ENCODE measurements at regions not wholly inside any gene's neighbourhood (a gene's known extent, or its start where the extent isn't known, plus 50 kb on each side); places are given as distances from the start of the nearest gene placed in this dataset.

DNA sequence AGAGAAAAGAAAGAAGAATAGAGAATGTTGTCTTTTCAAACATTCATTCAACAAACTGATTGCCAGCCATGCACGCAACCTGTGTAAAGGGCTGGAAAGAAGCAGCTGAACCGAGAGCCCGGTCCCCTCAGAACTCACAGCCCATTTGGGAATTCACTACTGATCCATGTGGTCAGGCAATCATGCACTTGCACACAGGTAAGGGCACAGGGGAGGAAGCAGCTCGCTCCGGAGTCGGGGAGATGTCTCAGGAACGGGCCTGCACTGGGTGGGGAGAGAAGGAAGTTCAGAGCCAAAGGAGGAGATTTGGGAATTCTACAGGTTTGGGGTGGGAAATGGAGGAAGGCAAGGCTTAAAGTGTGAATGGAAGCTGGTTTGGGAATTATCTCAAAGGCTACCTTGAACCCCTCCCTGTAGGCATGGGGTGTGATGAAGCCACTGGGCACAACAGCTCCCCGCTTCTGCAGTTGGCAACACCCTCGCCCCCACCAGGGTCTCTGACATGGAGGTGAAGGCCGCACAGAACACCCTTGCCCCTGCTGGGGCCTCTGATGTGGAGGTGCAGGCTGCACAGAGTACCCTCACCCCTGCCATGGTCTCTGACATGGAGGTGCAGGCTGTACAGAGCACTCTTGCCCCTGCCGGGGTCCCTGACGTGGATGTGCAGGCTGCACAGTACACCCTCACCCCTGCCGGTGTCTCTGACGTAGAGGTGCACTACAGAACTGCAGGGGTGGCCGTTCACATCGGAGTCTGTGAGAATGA lies 194.4 kb upstream of the RNF32 start:
- DNase-seq: no peak

GRCh38 chr7:156442516-156442915 lies 198.1 kb upstream of the RNF32 start:
- DNase-seq: no peak

- no peak for DNase-seq
Observed at GRCh38 chr7:156440456-156440855, 200.1 kb upstream of the RNF32 start.

DNA sequence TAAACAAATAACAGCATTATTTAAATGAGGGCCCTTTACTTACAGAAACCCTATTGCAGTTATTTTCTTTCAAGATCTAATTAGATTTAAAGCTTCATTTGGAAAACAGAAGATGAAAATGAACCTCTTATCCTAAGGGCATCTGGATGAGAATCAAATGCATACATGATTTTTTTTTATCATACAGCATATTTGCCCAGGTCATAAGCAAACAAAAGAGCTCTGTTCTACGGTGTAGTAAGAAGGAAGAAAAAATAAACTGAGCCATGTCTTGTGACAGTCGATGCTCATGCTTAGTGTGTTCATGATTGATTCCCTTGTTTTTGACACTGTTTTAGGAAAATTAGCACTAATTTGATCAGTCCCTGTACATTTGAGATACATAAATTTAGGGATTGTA lies 202.6 kb upstream of the RNF32 start:
- no peak for DNase-seq

- no peak for DNase-seq
Observed at GRCh38 chr7:156437021-156437614, 203.5 kb upstream of the RNF32 start.

GRCh38 chr7:156435486-156436231 lies 204.9 kb upstream of the RNF32 start:
- DNase-seq: no peak

DNA sequence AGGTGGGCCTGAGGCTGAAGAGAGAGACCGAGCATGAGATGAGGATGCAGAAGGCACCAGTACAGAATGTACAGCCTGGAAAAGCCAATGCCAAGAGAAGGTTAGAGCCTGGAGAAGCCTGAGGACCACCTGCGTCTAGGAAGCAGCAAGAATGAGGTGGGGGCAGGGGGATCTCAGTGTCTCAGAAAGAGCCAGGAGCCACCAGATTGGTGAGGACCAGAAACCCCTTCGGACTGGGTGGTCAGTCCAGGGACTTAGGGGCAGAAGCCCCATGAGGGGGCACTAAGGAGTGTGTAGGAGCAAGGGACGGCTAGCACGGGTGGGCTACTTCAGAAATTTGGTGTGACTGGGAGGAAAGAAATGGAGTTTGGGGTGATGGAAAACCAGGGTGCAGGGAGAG lies 205.9 kb upstream of the RNF32 start:
- DNase-seq: no peak

DNA sequence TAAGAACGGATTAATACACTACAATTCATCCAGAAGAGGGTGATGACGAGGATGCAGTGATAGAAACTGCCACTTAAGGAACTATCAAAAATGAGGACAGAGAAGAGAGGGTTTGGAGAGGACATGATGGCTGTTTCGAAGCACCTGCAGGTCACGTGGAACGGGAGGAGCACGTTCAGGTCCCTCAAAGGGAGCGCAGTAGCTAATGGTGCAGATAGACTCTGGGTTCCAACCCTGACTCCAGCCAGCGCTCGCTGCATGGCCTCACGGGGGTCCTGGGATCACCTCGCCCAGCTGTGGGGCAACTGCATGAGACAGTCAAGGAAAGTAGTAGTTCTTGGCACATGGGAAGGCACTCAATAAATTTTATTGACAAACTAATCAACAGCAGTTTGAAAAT lies 208.6 kb upstream of the RNF32 start:
- DNase-seq: no peak

GRCh38 chr7:156430109-156430508 lies 210.5 kb upstream of the RNF32 start:
- no peak for DNase-seq

DNA sequence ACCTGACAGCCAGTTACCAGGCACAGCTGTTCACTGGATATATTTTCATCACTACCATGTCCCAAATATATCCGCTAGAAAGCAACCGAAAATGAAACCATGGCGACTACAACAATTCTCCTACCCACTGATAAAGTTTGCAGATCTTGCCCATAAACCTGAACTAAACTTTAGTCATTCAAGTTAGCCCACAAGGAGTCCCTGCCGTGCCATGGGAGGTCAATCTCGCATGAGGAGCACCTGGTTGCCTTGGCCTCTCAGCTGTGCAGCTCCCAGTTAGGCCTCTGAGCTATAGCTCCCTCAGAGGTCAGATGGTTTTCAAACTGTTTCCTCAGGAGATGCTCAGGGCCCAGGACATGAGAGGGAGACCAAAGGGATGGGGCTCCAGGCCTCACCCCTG lies 211.1 kb upstream of the RNF32 start:
- no peak for DNase-seq

DNA sequence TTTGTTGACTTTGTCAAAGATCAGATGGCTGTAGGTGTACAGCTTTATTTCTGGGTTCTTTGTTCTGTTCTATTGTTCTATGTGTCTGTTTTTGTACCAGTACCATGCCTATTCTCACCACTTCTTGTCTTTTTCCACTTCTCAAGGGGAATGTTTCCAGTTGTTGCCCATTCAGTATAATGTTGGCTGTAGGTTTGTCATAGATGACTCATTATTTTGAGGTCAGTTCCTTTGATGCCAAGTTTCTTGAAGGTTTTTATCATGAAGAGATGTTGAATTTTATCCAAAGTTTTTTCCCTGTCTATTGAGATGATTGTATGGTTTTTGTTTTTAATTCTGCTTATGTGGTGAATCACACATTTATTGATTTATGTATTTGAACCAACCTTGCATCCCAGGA lies 216.7 kb upstream of the RNF32 start:
- no peak for DNase-seq

DNA sequence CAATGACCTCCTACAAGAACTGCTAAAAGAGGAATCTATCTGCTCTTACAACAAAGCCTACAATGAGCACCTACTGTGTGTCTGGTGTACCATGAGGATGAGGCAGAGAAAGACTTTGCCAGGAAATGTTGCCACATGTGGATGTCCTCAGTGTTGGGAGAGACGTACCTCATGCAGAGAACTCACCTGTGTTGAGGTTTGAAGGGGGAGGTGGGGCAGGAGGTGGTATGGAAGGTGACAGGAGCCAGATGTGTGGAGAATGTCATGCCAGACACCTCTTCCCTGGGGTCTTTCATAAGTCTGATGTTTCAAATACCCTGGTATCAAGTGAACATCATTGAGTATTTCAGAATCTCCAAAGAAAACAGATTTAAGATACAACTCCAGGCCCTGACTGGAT lies 220.1 kb upstream of the RNF32 start:
- DNase-seq: no peak

DNA sequence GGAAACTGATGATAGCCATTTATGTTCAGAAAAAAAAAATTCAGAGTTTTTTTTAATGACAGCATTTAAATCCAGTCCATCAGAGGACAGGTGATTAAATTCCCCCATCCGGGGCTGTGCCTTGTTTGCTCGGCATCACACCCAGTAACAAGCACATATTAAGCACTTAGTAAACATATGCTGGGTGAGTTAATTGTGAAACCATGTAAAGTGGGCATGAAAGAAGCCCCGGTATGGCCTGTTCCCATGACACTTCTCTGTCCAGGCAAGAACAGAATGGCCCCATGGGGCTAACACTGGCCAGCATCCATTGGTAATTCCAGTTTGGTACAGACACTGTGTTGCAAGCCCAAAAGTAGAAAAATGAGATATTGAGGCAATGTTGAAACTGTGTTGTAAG lies 220.8 kb upstream of the RNF32 start:
- DNase-seq: no peak

DNA sequence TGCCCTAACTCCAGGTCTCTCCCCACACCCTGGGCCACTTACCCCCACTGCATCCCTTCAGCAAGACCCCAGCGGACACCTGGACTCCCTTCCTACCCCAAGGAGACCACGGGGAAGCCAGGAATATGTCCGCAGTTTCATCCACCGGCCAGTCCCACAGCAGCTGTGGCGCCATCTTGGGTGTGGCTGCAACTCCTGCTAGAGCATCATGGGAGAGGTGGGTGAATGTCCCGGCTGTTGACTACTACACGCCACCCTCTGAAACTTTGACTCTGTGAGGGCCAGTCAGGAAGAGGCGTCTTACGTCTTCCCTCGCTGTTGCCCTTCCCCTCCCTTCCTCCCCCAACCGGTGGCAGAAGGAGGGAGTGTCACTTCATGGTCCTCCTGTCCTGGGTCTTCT lies 238.3 kb upstream of the RNF32 start:
- DNase-seq: no peak

DNA sequence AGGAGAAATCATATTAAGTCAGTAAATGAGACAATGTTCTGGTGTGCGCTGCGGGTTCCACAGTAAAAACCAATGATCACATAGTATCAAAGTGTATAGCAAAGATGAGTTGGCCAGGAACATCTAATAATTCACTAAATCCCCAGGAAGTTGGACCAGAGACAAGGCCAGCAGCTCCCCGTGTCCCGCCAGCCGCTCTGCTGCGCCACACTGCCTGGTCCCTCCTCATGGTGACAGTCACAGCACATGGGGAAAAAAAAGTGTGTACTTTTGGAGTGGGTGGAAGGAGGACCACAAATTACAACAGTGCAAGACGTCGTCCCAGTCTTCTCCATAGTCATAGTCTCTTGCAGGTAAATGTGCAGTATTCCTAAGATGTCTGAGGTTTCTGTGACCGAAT lies 239.0 kb upstream of the RNF32 start:
- DNase-seq: no peak

- DNase-seq: no peak
Observed at GRCh38 chr7:156400046-156400445, 240.5 kb upstream of the RNF32 start.

GRCh38 chr7:156397249-156397648 lies 243.3 kb upstream of the RNF32 start:
- DNase-seq: no peak

DNA sequence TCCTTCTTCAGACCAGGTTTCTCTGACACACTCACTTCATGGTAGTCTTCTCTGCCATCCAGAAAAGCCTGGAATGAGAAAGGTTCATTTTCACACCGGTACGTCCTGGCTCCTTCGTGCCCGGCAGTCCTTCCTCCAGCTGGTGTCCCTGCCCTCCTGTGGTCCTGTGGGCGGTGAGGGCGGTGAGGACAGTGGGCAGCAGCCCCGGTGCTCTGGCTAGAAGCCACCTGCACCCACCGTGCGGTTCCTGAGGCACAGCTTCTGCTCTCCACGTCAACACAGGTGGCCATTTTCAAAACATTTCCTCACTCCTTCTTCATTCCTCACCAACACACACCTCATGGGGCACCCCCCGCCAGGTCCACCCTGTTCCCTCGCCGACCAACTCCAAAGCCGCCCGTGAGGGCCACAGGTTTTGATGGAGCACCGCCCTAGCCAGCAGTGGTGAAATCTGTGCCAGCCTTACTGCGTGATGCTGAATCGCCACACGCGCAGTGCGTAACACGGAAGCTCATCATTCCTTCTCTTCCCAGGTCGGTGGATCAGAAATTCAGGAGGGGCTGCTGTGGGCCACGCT lies 251.4 kb upstream of the RNF32 start:
- no peak for DNase-seq

GRCh38 chr7:156386097-156386496 lies 254.5 kb upstream of the RNF32 start:
- DNase-seq: no peak

DNA sequence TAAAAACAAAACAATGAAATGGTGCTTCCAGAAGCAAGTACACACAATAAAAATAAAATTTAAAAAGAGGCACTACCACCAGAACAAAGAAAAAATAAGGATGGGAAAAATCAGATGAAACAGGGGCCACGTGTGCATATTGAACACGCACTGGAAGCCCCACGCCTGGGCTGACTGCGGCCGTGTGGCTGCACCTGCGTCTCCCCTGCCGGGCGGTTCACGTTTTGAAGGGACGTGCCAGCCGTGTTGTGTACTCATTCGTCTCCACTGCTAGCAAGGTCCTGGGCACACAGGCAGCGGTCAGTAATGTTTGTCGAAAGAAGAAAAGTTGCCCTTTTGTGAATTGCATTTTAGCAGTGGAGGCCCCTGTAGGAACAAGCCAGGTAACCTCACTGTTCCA lies 255.9 kb upstream of the RNF32 start:
- no peak for DNase-seq

GRCh38 chr7:156383526-156383925 lies 257.0 kb upstream of the RNF32 start:
- no peak for DNase-seq

DNA sequence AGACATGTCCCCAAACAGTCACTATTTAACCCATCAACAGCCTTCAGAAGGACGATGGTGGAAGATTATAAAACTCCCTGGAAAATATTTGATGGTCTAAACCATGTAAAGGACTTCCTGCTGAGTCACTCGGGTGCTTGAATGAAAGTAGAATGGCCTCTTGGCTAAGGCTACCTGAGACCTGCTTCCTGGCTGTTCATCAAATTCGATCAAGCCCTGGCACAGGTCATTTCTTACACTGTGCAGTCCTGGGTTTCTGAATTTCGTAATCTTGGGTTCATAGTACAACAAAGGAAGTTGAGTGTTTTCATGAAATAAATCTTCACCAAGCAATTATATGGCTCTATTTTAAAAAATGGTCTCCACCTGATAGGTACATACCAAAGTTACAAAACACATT lies 260.3 kb upstream of the RNF32 start:
- no peak for DNase-seq

DNA sequence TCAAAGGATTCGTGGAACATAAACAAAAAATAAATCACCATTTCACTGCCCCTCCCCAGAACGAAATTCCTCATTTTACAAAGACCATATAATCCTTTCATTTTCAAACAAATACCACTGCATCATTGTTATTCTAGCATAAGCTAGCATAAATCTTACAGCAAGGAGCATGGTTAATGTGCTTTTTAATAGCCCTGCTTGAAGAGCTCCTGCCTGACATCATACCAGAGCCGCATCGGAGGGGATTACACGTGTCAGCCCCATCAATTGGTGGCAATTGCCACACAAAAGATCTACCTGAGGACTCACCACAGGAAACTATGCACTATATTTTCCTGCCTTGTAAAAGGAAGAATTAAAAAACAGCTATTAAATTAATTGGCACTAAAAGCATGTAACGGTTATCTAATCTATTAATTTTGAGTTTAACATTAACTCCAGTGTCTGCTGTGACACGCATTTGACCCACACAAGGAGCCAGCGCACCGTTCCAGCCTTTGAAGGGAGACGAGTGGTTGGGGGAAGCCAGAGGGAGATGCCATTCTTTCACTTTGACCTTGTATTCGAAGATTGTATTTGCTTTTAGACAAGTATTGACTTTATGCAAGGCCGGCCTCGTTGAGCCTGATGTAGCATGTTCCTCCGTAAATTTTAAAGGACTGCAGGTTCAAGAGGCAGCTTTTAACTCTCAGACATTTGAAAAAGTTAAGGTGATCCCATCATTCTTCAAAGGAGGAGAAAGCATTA lies 261.1 kb upstream of the RNF32 start:
- DNase-seq: no peak
